H9 (cell line): ENCODE measurements at regions not wholly inside any gene's neighbourhood (a gene's known extent, or its start where the extent isn't known, plus 50 kb on each side); places are given as distances from the start of the nearest gene placed in this dataset.

Source experiments
- DNase-seq: peaks from one replicate; pipeline ENCODE4 v3.0.0-alpha.2; 2017
- H2AFZ ChIP-seq: one replicate; pipeline ENCODE4 v1.6.1; 2013; ENCODE audit warnings: mild to moderate bottlenecking, low read length, control low read depth, moderate library complexity
- H2AK5ac ChIP-seq: 2 replicates; pipeline ENCODE4 v1.6.1; 2013; ENCODE audit warnings: low read length, control low read depth, mixed read lengths; ENCODE audit not compliant: insufficient read length
- H2BK120ac ChIP-seq: one replicate; pipeline ENCODE4 v1.6.1; 2013; ENCODE audit warnings: low read depth, mild to moderate bottlenecking, low read length, control low read depth, inconsistent platforms; ENCODE audit not compliant: poor library complexity, severe bottlenecking
- H2BK12ac ChIP-seq: 2 replicates; pipeline ENCODE4 v1.6.1; 2013; ENCODE audit warnings: low read length, control low read depth, mixed read lengths, low read depth; ENCODE audit not compliant: insufficient read length
- H2BK15ac ChIP-seq: 2 replicates; pipeline ENCODE4 v1.6.1; 2013; ENCODE audit warnings: low read depth, low read length, control low read depth
- H2BK20ac ChIP-seq: one replicate; pipeline ENCODE4 v1.6.1; 2013; ENCODE audit warnings: low read depth, mild to moderate bottlenecking, low read length, control low read depth, inconsistent platforms; ENCODE audit not compliant: poor library complexity, severe bottlenecking
- H2BK5ac ChIP-seq: 2 replicates; pipeline ENCODE4 v1.6.1; 2013; ENCODE audit warnings: low read length, control low read depth, mixed read lengths; ENCODE audit not compliant: insufficient read length
- H3K14ac ChIP-seq: 2 replicates; pipeline ENCODE4 v1.6.1; 2013; ENCODE audit warnings: low read length, control low read depth; ENCODE audit not compliant: insufficient read depth
- H3K18ac ChIP-seq: 2 replicates; pipeline ENCODE4 v1.6.1; 2013; ENCODE audit warnings: low read depth, mild to moderate bottlenecking, mixed read lengths, low read length, control low read depth; ENCODE audit not compliant: insufficient read length
- H3K23ac ChIP-seq: 2 replicates; pipeline ENCODE4 v1.6.1; 2013; ENCODE audit warnings: low read length, control low read depth, mixed read lengths, low read depth; ENCODE audit not compliant: insufficient read length
- H3K23me2 ChIP-seq: 2 replicates; pipeline ENCODE4 v1.6.1; 2013; ENCODE audit warnings: low read depth, mild to moderate bottlenecking, mixed read lengths, low read length, control low read depth; ENCODE audit not compliant: insufficient read length, poor library complexity, severe bottlenecking
- H3K27ac ChIP-seq: 2 replicates; pipeline ENCODE4 v1.5.1; 2013; ENCODE audit warnings: low read length, control low read depth, mixed read lengths, low read depth; ENCODE audit not compliant: insufficient read length
- H3K27me3 ChIP-seq: 2 replicates; pipeline ENCODE4 v1.6.1; 2013; ENCODE audit warnings: low read length, control low read depth, inconsistent platforms; ENCODE audit not compliant: insufficient read depth
- H3K4ac ChIP-seq: 2 replicates; pipeline ENCODE4 v1.6.1; 2013; ENCODE audit warnings: low read depth, mild to moderate bottlenecking, control low read depth, inconsistent platforms, low read length, moderate library complexity
- H3K4me1 ChIP-seq: 2 replicates; pipeline ENCODE4 v1.6.1; 2013; ENCODE audit warnings: low read length, control low read depth, inconsistent platforms; ENCODE audit not compliant: insufficient read depth
- H3K4me2 ChIP-seq: 2 replicates; pipeline ENCODE4 v1.6.1; 2013; ENCODE audit warnings: low read length, control low read depth, mixed read lengths; ENCODE audit not compliant: insufficient read length, insufficient read depth
- H3K56ac ChIP-seq: 2 replicates; pipeline ENCODE4 v1.6.1; 2013; ENCODE audit warnings: low read depth, mild to moderate bottlenecking, mixed read lengths, low read length, control low read depth; ENCODE audit not compliant: insufficient read length
- H3K79me1 ChIP-seq: 2 replicates; pipeline ENCODE4 v1.6.1; 2013; ENCODE audit warnings: low read depth, mild to moderate bottlenecking, moderate library complexity, low read length, control low read depth, inconsistent platforms; ENCODE audit not compliant: insufficient read depth, poor library complexity, severe bottlenecking
- H3K79me2 ChIP-seq: 2 replicates; pipeline ENCODE4 v1.6.1; 2013; ENCODE audit warnings: low read length, control low read depth, inconsistent platforms; ENCODE audit not compliant: insufficient read depth
- H3K9ac ChIP-seq: 2 replicates; pipeline ENCODE4 v1.6.1; 2013; ENCODE audit warnings: low read length, control low read depth, mixed read lengths; ENCODE audit not compliant: insufficient read length; ENCODE audit errors: extremely low read depth
- H3K9me3 ChIP-seq: one replicate; pipeline ENCODE4 v1.6.1; 2013; ENCODE audit warnings: low read depth, low read length, inconsistent platforms; ENCODE audit not compliant: control insufficient read depth
- H3T11ph ChIP-seq: one replicate; pipeline ENCODE4 v1.6.1; 2013; ENCODE audit warnings: mild to moderate bottlenecking, low read length, control low read depth, inconsistent platforms
- H4K20me1 ChIP-seq: one replicate; pipeline ENCODE4 v1.6.1; 2013; ENCODE audit not compliant: control insufficient read depth, insufficient read length, insufficient read depth
- H4K5ac ChIP-seq: 2 replicates; pipeline ENCODE4 v1.6.1; 2013; ENCODE audit warnings: low read depth, mild to moderate bottlenecking, mixed read lengths, low read length, control low read depth; ENCODE audit not compliant: insufficient read length
- H4K8ac ChIP-seq: replicated peaks from 2 replicates; pipeline ENCODE4 v1.6.1; 2013; ENCODE audit warnings: low read length, control low read depth, mixed read lengths, low read depth; ENCODE audit not compliant: insufficient read length
- H4K91ac ChIP-seq: 2 replicates; pipeline ENCODE4 v1.6.1; 2013; ENCODE audit warnings: low read depth, mild to moderate bottlenecking, moderate library complexity, mixed read lengths, low read length, control low read depth; ENCODE audit not compliant: insufficient read length
- H3K27ac Mint-ChIP-seq, 3 experiments: 2 replicates in 2 of 3; 3 replicates in 1 of 3; pipeline ENCODE4 v1.8.0; 2020 to 2021; ENCODE audit warnings: mixed read lengths in 3 of 3, mild to moderate bottlenecking in 1 of 3, moderate library complexity in 1 of 3
- H3K27me3 Mint-ChIP-seq: 2 replicates; pipeline ENCODE4 v1.8.0; 2021; ENCODE audit warnings: low read depth, mild to moderate bottlenecking, moderate library complexity, mixed read lengths
- H3K36me3 Mint-ChIP-seq, 3 experiments: 2 replicates in 2 of 3; 3 replicates in 1 of 3; pipeline ENCODE4 v1.8.0; 2020 to 2021; ENCODE audit warnings: low read depth in 3 of 3, mixed read lengths in 3 of 3; ENCODE audit not compliant: insufficient read depth in 1 of 3
- H3K4me1 Mint-ChIP-seq, 2 experiments: 2 replicates each; pipeline ENCODE4 v1.8.0; 2020; ENCODE audit warnings: mixed read lengths in 2 of 2
- H3K4me3 Mint-ChIP-seq, 2 experiments: 2 replicates in 1 of 2; 3 replicates in 1 of 2; pipeline ENCODE4 v1.8.0; 2020 to 2021; ENCODE audit warnings: mild to moderate bottlenecking in 2 of 2, mixed read lengths in 2 of 2, moderate library complexity in 1 of 2
- H3K9me3 Mint-ChIP-seq, 2 experiments: 2 replicates in 1 of 2; 3 replicates in 1 of 2; pipeline ENCODE4 v1.8.0; 2020; ENCODE audit warnings: mild to moderate bottlenecking in 2 of 2, mixed read lengths in 2 of 2, moderate library complexity in 1 of 2
- WGBS: extraction: QIAGEN DNeasy Blood & Tissue Kit; methylation state at CpG from one replicate; pipeline ENCODE4 v1.1.7; 2013; ENCODE audit warnings: missing lambda C conversion rate, low lambda C conversion rate, mixed read lengths; ENCODE audit not compliant: insufficient read length; ENCODE audit errors: extremely low coverage; 5-methylcytosine and 5-hydroxymethylcytosine counted together
- TF ChIP-seq, protein P1 (sequence below): fragments of 200-600 bp; sonication (generic); conservative IDR thresholded peaks from 3 replicates; pipeline ENCODE4 v1.8.0; 2021; ENCODE audit warnings: antibody characterized with exemption, mild to moderate bottlenecking

DNA sequence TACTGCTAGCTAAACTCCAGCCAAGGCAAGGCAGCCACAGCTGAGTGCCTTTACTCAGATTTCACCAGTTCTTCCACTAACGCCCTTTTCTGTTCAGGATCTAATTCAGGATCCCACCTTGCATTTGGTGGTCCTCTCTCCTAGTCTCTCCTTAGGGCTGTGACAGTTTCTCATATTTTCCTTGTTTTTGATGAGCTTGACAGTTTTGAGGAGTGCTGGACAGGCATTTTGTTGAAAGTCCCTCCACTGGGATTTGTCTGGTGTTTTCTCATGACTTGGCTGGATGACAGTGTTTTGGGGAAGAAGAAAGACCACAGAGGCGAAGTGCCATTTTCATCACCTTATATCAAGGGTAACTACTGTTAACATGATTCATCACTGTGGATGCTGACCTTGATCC is 162.3 kb upstream of the TSC22D1 start:
- no peak for DNase-seq
- Histone ChIP-seq H2BK15ac (no peak overlapping the region), H3K23ac (no peak overlapping the region), H2BK12ac (no peak overlapping the region), H3K4me2 (no peak overlapping the region), H4K5ac (no peak overlapping the region), H2AK5ac (no peak overlapping the region), H2BK20ac (no peak overlapping the region), H3K9me3 (no peaks in the 10 kb centered on the region), H3K79me2 (no peaks in the 10 kb centered on the region), H2AFZ (no peak overlapping the region), H3K4me1 (no peaks in the 10 kb centered on the region), H4K20me1 (no peaks in the 10 kb centered on the region), H2BK120ac (no peak overlapping the region), H3K27ac (no peak overlapping the region), H4K8ac (no peak overlapping the region), H3K9ac (no peak overlapping the region), H3K14ac (no peak overlapping the region), H4K91ac (no peak overlapping the region), H3K4ac (no peak overlapping the region), H3K23me2 (no peaks in the 10 kb centered on the region), H3K27me3 (no peaks in the 10 kb centered on the region), H3K79me1 (no peaks in the 10 kb centered on the region), H3T11ph (no peak overlapping the region), H3K56ac (no peak overlapping the region), H2BK5ac (no peak overlapping the region), H3K18ac (no peak overlapping the region)
- no peaks in the 10 kb centered on the region for H3K9me3 Mint-ChIP-seq
- H3K4me3 Mint-ChIP-seq: no peak overlapping the region
- H3K4me1 Mint-ChIP-seq: peaks cover 7 to 10% of the 10 kb centered on the region in 2 experiments
- H3K27me3 Mint-ChIP-seq: no peaks in the 10 kb centered on the region; the same call in 1 of the 2 replicates
- H3K36me3 Mint-ChIP-seq: no peaks in the 10 kb centered on the region
- TF ChIP-seq, protein P1, sequence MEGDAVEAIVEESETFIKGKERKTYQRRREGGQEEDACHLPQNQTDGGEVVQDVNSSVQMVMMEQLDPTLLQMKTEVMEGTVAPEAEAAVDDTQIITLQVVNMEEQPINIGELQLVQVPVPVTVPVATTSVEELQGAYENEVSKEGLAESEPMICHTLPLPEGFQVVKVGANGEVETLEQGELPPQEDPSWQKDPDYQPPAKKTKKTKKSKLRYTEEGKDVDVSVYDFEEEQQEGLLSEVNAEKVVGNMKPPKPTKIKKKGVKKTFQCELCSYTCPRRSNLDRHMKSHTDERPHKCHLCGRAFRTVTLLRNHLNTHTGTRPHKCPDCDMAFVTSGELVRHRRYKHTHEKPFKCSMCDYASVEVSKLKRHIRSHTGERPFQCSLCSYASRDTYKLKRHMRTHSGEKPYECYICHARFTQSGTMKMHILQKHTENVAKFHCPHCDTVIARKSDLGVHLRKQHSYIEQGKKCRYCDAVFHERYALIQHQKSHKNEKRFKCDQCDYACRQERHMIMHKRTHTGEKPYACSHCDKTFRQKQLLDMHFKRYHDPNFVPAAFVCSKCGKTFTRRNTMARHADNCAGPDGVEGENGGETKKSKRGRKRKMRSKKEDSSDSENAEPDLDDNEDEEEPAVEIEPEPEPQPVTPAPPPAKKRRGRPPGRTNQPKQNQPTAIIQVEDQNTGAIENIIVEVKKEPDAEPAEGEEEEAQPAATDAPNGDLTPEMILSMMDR: no peak
- WGBS: no CpG with 5 or more reads among the region's 2 CpGs
- H3K27ac Mint-ChIP-seq: no peak overlapping the region
